Fibroblast of villous mesenchyme (primary cell): ENCODE measurements at regions not wholly inside any gene's neighbourhood (a gene's known extent, or its start where the extent isn't known, plus 50 kb on each side); places are given as distances from the start of the nearest gene placed in this dataset.

ENCODE experiments used
- DNase-seq: peaks from one replicate; pipeline ENCODE4 v3.0.0-alpha.2; 2010; ENCODE audit warnings: low read depth
- H3K4me3 ChIP-seq: 2 replicates; pipeline ENCODE4 v1.5.1; 2011; ENCODE audit warnings: low read depth, mild to moderate bottlenecking, low read length
- TF ChIP-seq, protein P1 (sequence below): IDR thresholded peaks from 2 replicates; pipeline ENCODE4 v1.5.1; 2012; ENCODE audit warnings: low read depth, mild to moderate bottlenecking, low read length; ENCODE audit not compliant: insufficient read depth

DNA sequence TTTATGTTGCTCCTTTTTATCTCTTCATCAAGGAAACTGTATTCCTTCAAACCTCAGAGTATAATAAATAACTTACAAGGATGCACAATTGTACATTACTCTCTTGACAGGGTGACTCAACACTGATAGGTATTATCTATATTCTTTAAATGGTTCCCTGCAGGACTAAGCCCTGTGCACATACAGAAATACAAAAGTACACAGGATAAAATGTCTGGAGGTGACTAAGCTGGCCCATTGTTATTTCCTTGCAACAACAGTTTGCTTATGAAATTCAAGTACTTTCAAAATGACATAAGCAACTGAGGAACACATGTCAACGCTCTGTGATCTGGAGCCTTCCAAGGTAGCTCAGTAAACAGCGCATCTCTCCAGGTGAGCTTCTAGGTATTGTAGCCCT is 83.8 kb upstream of the RPL34 start:
- no peak overlapping the region for H3K4me3 ChIP-seq
- no peak for DNase-seq
- TF ChIP-seq, protein P1, sequence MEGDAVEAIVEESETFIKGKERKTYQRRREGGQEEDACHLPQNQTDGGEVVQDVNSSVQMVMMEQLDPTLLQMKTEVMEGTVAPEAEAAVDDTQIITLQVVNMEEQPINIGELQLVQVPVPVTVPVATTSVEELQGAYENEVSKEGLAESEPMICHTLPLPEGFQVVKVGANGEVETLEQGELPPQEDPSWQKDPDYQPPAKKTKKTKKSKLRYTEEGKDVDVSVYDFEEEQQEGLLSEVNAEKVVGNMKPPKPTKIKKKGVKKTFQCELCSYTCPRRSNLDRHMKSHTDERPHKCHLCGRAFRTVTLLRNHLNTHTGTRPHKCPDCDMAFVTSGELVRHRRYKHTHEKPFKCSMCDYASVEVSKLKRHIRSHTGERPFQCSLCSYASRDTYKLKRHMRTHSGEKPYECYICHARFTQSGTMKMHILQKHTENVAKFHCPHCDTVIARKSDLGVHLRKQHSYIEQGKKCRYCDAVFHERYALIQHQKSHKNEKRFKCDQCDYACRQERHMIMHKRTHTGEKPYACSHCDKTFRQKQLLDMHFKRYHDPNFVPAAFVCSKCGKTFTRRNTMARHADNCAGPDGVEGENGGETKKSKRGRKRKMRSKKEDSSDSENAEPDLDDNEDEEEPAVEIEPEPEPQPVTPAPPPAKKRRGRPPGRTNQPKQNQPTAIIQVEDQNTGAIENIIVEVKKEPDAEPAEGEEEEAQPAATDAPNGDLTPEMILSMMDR, result no peak

DNA sequence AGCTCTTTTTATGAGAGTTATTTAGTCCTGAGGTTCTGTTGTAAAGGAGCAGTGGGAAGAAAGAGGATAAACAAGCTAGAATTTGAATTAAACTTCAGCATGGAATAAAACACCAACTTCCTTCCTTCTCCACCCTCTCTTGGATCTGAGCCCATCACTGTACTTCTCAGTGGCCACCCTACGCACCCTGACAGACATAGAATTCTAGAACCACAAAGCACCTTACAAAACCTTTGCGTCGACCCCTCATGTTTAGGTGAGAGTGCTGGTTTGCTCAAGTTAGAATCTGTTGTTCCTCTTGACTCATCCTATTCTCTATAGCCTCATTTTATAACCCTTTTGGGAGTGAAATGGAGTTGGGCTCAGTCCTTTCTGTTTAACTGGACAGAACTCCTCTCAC is 84.6 kb upstream of the RPL34 start:
- no peak overlapping the region for H3K4me3 ChIP-seq
- TF ChIP-seq, protein P1, result no peak

DNA sequence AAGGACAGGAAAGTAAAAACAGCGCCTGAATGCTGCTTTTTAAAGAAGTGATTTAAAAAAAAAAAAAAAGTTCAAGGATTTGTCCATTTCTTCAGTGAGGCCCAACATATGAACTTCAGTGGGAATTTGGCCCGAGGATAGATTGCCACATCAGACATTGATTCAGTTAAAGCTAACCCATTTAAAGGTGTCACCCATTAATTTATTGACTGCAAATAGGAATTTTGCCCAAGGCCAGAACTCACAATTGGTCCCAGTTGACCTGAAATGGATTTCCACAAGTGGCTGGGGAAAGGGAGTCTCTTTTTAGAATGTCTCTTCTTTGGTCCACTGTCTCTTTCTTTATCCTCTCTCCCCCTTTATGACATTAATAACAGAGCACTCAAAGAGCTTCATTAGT is 86.5 kb upstream of the RPL34 start:
- TF ChIP-seq, protein P1, result no peak
- H3K4me3 ChIP-seq, result no peak overlapping the region
- DNase-seq, result no peak

More for the DNA sequence above, 84.6 kb upstream of the RPL34 start:
- DNase-seq, result no peak

DNA sequence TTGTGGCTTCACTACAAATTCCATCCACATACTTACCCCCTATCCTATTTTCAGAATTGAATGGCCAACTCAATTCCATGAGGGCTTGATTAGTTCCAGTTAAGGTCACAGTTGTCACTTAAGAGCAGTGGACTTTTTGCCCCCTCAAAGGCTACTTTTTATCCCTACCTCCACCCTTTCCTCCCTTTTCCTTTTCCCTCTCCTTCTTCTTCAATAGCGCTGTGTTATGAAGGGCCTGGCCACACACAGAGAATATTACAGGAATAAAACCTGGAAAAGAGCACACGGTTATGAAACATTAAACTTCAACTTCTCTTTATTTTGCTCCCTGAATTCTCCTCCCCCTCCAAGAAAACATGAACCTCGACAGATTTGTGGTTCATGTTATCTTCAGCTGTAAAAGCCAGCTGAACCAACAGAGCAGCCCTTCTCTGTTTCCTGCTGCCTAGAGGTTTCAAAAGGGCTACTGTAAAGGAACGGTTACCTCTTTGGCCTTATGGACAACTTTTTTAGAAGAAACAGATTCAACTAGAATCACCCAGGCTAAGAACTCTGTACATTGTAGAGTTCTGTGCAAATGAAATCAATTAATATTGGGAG is 87.0 kb upstream of the RPL34 start:
- peak; percentile 8 for DNase-seq
- H3K4me3 ChIP-seq, result no peak overlapping the region
- TF ChIP-seq, protein P1, result no peak

DNA sequence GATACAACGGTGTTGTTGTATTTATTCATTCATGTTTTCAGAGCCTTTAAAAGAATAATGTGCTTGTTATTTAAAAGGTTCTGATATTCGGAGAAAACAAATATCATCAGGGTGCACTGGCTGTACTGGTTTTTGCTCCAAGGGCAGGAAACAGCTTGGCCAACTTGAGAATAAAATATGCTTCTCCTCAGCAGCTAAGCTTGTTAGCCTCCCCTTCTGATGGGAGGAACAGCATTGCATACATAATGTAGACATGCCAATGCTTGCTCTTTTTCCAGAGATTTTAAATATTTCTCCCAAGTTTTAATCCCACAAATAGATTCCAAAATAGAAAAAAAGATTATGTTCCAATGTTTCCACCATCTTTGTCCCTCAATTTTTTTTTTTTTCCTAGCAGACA is 87.6 kb upstream of the RPL34 start:
- TF ChIP-seq, protein P1, result no peak
- DNase-seq, result no peak

DNA sequence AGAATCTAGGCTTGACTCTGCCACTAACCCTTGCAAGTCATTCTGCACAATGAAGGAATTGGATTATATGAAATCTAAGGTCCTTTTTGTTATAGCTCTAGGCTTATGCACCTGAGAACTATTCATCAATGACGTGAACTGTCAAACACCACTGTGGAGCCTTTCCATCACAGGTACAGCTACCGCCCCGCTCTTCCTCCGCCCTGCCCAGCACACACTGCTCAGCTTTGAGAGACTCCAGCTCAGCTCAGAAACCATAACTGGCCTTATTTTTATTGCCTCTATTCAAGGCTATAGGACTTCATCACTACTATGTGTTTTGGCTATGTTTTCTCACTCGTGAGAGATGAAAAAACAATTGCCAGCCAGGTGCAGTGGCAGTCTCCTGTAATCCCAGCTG is 88.2 kb upstream of the RPL34 start:
- H3K4me3 ChIP-seq, result no peak overlapping the region
- DNase-seq, result no peak
- TF ChIP-seq, protein P1, result no peak

More for the DNA sequence above, 87.6 kb upstream of the RPL34 start:
- no peak overlapping the region for H3K4me3 ChIP-seq

DNA sequence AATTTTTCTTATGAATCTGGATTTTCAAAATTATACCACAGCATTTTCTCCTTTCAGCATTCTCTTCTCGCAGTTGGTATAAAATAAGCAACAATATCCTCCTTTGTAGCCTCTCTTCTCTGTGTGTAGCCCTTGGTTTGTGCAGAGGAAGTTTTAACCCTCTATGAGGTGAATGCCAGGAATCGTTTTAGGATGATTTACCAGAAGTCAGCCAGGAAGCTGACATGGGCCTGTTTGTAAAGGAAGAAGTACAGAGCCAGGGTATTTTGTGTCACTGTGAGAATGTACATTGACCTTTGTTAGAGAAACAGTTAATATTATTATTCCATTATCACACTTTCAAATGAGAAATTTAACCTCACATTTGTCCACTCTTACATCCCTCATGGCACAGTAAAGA is 88.9 kb upstream of the RPL34 start:
- DNase-seq, result no peak
- TF ChIP-seq, protein P1, result no peak

More for the DNA sequence above, 88.9 kb upstream of the RPL34 start:
- no peak overlapping the region for H3K4me3 ChIP-seq
